ENCODE measurements at regions not wholly inside any gene's neighbourhood (a gene's known extent, or its start where the extent isn't known, plus 50 kb on each side); places are given as distances from the start of the nearest gene placed in this dataset.

- TF ChIP-seq GABPA (IDR thresholded peaks at IDR 0.05 in 1 of 2, conservative IDR thresholded peaks at IDR 0.05 in 1 of 2) (no peak), TAF1 (conservative IDR thresholded peaks at IDR 0.05) (no peak), REST (IDR thresholded peaks at IDR 0.05) (no peak), RXRA (IDR thresholded peaks at IDR 0.05) (no peak)
Measured at GRCh38 chr3:181956122-181956521, 244.4 kb downstream of the SOX2 start (continued).

GRCh38 chr3:181966393-181966792 lies 254.7 kb downstream of the SOX2 start:
- TF ChIP-seq REST (IDR thresholded peaks at IDR 0.05) (no peak), MAX (IDR thresholded peaks at IDR 0.05) (no peak), SP1 (IDR thresholded peaks at IDR 0.05) (no peak), YY1 (IDR thresholded peaks at IDR 0.05) (no peak), HNF4A (conservative IDR thresholded peaks at IDR 0.05) (no peak), CTCF (IDR thresholded peaks at IDR 0.05; ENCODE audit: low read depth, low read length, missing input control) (no peak), HNF4G (IDR thresholded peaks at IDR 0.05) (no peak), ZBTB33 (IDR thresholded peaks at IDR 0.05) (no peak), FOXA1 (IDR thresholded peaks at IDR 0.05) (no peak), TAF1 (conservative IDR thresholded peaks at IDR 0.05) (no peak), RAD21 (IDR thresholded peaks at IDR 0.05) (no peak), ATF3 (IDR thresholded peaks at IDR 0.05) (no peak), JUND (IDR thresholded peaks at IDR 0.05) (no peak), NR2F2 (IDR thresholded peaks at IDR 0.05) (no peak), FOXA2 (IDR thresholded peaks at IDR 0.05) (no peak), RXRA (IDR thresholded peaks at IDR 0.05) (no peak), EGR1 (IDR thresholded peaks at IDR 0.05; ENCODE audit: low read depth in 2 of 2) (no peak), GABPA (IDR thresholded peaks at IDR 0.05 in 1 of 2, conservative IDR thresholded peaks at IDR 0.05 in 1 of 2) (no peak)
- Histone ChIP-seq H3K4me1 (ENCODE audit: control insufficient read depth in 4 of 4, insufficient read depth in 4 of 4, low read length in 3 of 4) (no peaks in the 10 kb centered on the region), H3K36me3 (ENCODE audit: control insufficient read depth in 4 of 4, insufficient read depth in 3 of 4, low read depth in 1 of 4, low read length in 3 of 4) (no peaks in the 10 kb centered on the region), H3K27me3 (ENCODE audit: control insufficient read depth in 4 of 4, insufficient read depth in 4 of 4, low read length in 3 of 4) (peaks cover 0 to 5% (median 0%) of the 10 kb centered on the region in 4 donors), H3K4me3 (ENCODE audit: low read depth in 1 of 3, low read length in 3 of 3) (no peak overlapping the region), H3K27ac (ENCODE audit: low read depth in 1 of 2, low read length in 2 of 2) (no peak overlapping the region), H3K9ac (ENCODE audit: low read depth in 1 of 2, low read length in 2 of 2) (no peak overlapping the region), H3K9me3 (ENCODE audit: control insufficient read depth in 4 of 4, low read length in 3 of 4) (no peaks in the 10 kb centered on the region)
- DNase-seq (ENCODE audit: low spot score): no peak
- WGBS: 55% methylated on average over 4 of the region's 4 CpGs
